GM12891 (cell line): ENCODE measurements at regions not wholly inside any gene's neighbourhood (a gene's known extent, or its start where the extent isn't known, plus 50 kb on each side); places are given as distances from the start of the nearest gene placed in this dataset.

ENCODE experiments used
- POLR2A ChIP-seq: IDR thresholded peaks from 2 replicates; pipeline ENCODE4 v1.6.1; 2011; ENCODE audit warnings: low read depth, low read length, control low read depth
- POLR2AphosphoS5 ChIP-seq: IDR thresholded peaks from 2 replicates; pipeline ENCODE4 v1.6.1; 2011; ENCODE audit warnings: low read depth, low read length, control low read depth
- TAF1 ChIP-seq: IDR thresholded peaks from 2 replicates; pipeline ENCODE4 v1.6.1; 2011; ENCODE audit warnings: low read depth, low read length, control low read depth

GRCh38 chr10:78412605-78413004 is 378.9 kb downstream of the RPS24 start:
- TF ChIP-seq POLR2AphosphoS5 (no peak), POLR2A (no peak), TAF1 (no peak)
